CD14-positive monocyte (primary cell): ENCODE measurements at regions not wholly inside any gene's neighbourhood (a gene's known extent, or its start where the extent isn't known, plus 50 kb on each side); places are given as distances from the start of the nearest gene placed in this dataset.

Experiments used
- DNase-seq, 3 donors: peaks; one replicate each; pipeline ENCODE4 v3.0.0-alpha.2; 2011 to 2022
- H2AFZ ChIP-seq: 2 replicates; pipeline ENCODE4 v1.6.0; 2012; ENCODE audit warnings: mild to moderate bottlenecking, low read depth, low read length, inconsistent platforms; ENCODE audit not compliant: insufficient read depth, poor library complexity, severe bottlenecking
- H3K27ac ChIP-seq, 2 donors: 1 replicate in 1 of 2; 2 replicates in 1 of 2; pipeline ENCODE4 v1.5.1; 2012 to 2013; ENCODE audit warnings: low read length in 2 of 2, control low read depth in 1 of 2, inconsistent platforms in 1 of 2, low read depth in 1 of 2, mild to moderate bottlenecking in 1 of 2
- H3K27me3 ChIP-seq, 2 donors: one replicate each; pipeline versions ENCODE4 v1.6.0 to v1.6.1; 2011 to 2013; ENCODE audit warnings: low read length in 2 of 2; ENCODE audit not compliant: control insufficient read depth in 2 of 2, insufficient read depth in 2 of 2
- H3K36me3 ChIP-seq, 2 donors: replicated peaks in 1 of 2; 1 replicate in 1 of 2; 2 replicates in 1 of 2; pipeline versions ENCODE4 v1.5.1 to v1.6.1; 2012 to 2013; ENCODE audit warnings: low read length in 2 of 2, control low read depth in 1 of 2, inconsistent platforms in 1 of 2, mild to moderate bottlenecking in 1 of 2; ENCODE audit not compliant: insufficient read depth in 2 of 2, control insufficient read depth in 1 of 2
- H3K4me1 ChIP-seq, 2 donors: 1 replicate in 1 of 2; 2 replicates in 1 of 2; pipeline versions ENCODE4 v1.5.1 to v1.6.1; 2012 to 2013; ENCODE audit warnings: low read length in 2 of 2, control low read depth in 1 of 2, inconsistent platforms in 1 of 2, mild to moderate bottlenecking in 1 of 2, moderate library complexity in 1 of 2; ENCODE audit not compliant: insufficient read depth in 2 of 2, control insufficient read depth in 1 of 2
- H3K4me2 ChIP-seq: replicated peaks from 2 replicates; pipeline ENCODE3; 2012; ENCODE audit warnings: low read length, moderate library complexity, mild to moderate bottlenecking; ENCODE audit not compliant: poor library complexity, severe bottlenecking; ENCODE audit errors: extremely low read depth
- H3K4me3 ChIP-seq, 3 experiments: fragments of 200-600 bp in 1 of 3; sonication (generic) in 1 of 3; replicated peaks in 1 of 3; 1 replicate in 2 of 3; 2 replicates in 1 of 3; pipeline ENCODE4 v1.5.1; 2011 to 2013; ENCODE audit warnings: low read length in 3 of 3, mild to moderate bottlenecking in 3 of 3, control low read depth in 2 of 3, low read depth in 2 of 3, inconsistent platforms in 1 of 3, moderate library complexity in 1 of 3
- H3K79me2 ChIP-seq: 2 replicates; pipeline ENCODE4 v1.6.0; 2012; ENCODE audit warnings: mild to moderate bottlenecking, control low read depth, inconsistent platforms, low read length, moderate library complexity; ENCODE audit not compliant: insufficient read depth
- H3K9ac ChIP-seq: 2 replicates; pipeline ENCODE4 v1.6.0; 2017; ENCODE audit warnings: low read length, mild to moderate bottlenecking; ENCODE audit not compliant: insufficient read depth, poor library complexity, severe bottlenecking
- H3K9me3 ChIP-seq, 2 donors: replicated peaks in 1 of 2; 1 replicate in 1 of 2; 2 replicates in 1 of 2; pipeline versions ENCODE4 v1.5.1 to v1.6.1; 2012 to 2013; ENCODE audit warnings: low read length in 2 of 2, control low read depth in 1 of 2; ENCODE audit not compliant: control insufficient read depth in 1 of 2, insufficient read depth in 1 of 2
- H4K20me1 ChIP-seq: 2 replicates; pipeline ENCODE4 v1.6.0; 2012; ENCODE audit warnings: mild to moderate bottlenecking, low read length, control low read depth, moderate library complexity; ENCODE audit not compliant: insufficient read depth
- H3K27ac Mint-ChIP-seq, 7 donors: one replicate each; pipeline ENCODE4 v1.8.0; 2020; ENCODE audit warnings: mild to moderate bottlenecking in 7 of 7, mixed read lengths in 7 of 7, moderate library complexity in 6 of 7, inconsistent platforms in 2 of 7
- H3K27me3 Mint-ChIP-seq, 3 donors: one replicate each; pipeline ENCODE4 v1.8.0; 2021 to 2022; ENCODE audit warnings: low read depth in 3 of 3, mild to moderate bottlenecking in 3 of 3, mixed read lengths in 3 of 3, moderate library complexity in 3 of 3, inconsistent platforms in 1 of 3
- H3K36me3 Mint-ChIP-seq, 2 donors: one replicate each; pipeline ENCODE4 v1.8.0; 2020; ENCODE audit warnings: mixed read lengths in 2 of 2, inconsistent platforms in 1 of 2, mild to moderate bottlenecking in 1 of 2
- H3K4me1 Mint-ChIP-seq: one replicate; pipeline ENCODE4 v1.8.0; 2020; ENCODE audit warnings: mild to moderate bottlenecking, mixed read lengths
- H3K4me3 Mint-ChIP-seq, 2 donors: one replicate each; pipeline ENCODE4 v1.8.0; 2020; ENCODE audit warnings: mild to moderate bottlenecking in 2 of 2, mixed read lengths in 2 of 2, moderate library complexity in 1 of 2
- H3K9me3 Mint-ChIP-seq, 7 donors: one replicate each; pipeline ENCODE4 v1.8.0; 2020 to 2022; ENCODE audit warnings: mixed read lengths in 7 of 7, mild to moderate bottlenecking in 6 of 7, moderate library complexity in 6 of 7, inconsistent platforms in 2 of 7
- CTCF ChIP-seq: fragments of 200-600 bp; IDR thresholded peaks from one replicate; pipeline ENCODE4 v1.8.0; 2022; ENCODE audit warnings: antibody characterized with exemption, mild to moderate bottlenecking
- WGBS: methylation state at CpG from one replicate; pipeline ENCODE4 v1.1.5; 2013; ENCODE audit warnings: missing lambda C conversion rate; ENCODE audit not compliant: insufficient coverage; 5-methylcytosine and 5-hydroxymethylcytosine counted together
- intact Hi-C, 2 donors: fragments of 100-400 bp; cut with micrococcal nuclease; formaldehyde crosslinking; loops; one replicate each; pipeline versions ENCODE4 v1.15.0 to v1.15.1; 2023

- peaks cover 37 to 38% of the 10 kb centered on the region in 2 donors for H3K4me1 ChIP-seq
- peak overlapping the region; percentile 78 for H3K4me2 ChIP-seq
- intact Hi-C loops = loop anchor here (5.0 to 10.0 kb wide), 4 partner anchors 45 to 453 kb away; partner anchors contain the start of gene RPS24 (in 1 of the 2)
- H3K4me3 Mint-ChIP-seq = peak overlapping the region; percentile 84 to 93
- peaks cover 43% of the 10 kb centered on the region for H3K4me1 Mint-ChIP-seq
- H3K27ac Mint-ChIP-seq = peak overlapping the region; percentile 93 to 97 (median 95)
- no peaks in the 10 kb centered on the region for H3K36me3 ChIP-seq
- WGBS = 82% methylated on average over 9 of the region's 11 CpGs
- H3K9me3 ChIP-seq = peaks cover 0 to 7% of the 10 kb centered on the region in 2 donors
- H4K20me1 ChIP-seq = no peaks in the 10 kb centered on the region
- peaks cover 2 to 11% (median 6%) of the 10 kb centered on the region in 7 donors for H3K9me3 Mint-ChIP-seq
- no peak for TF ChIP-seq CTCF
- H3K79me2 ChIP-seq = no peaks in the 10 kb centered on the region
- H3K27ac ChIP-seq = peak overlapping the region; percentile 85 to 91
- peak overlapping the region; percentile 88 for H3K9ac ChIP-seq
- H3K27me3 Mint-ChIP-seq = peaks cover 0 to 6% (median 4%) of the 10 kb centered on the region in 3 donors
- DNase-seq = peak in 1 of 3 donors; percentile 9
- H3K36me3 Mint-ChIP-seq = no peaks in the 10 kb centered on the region
- peak overlapping the region; percentile 87 for H2AFZ ChIP-seq
- H3K4me3 ChIP-seq = peak overlapping the region; percentile 56 to 77 (median 58)
- H3K27me3 ChIP-seq = no peaks in the 10 kb centered on the region
Measured at GRCh38 chr10:78301891-78302738, 268.5 kb downstream of the RPS24 start.

GRCh38 chr10:78302739-78302988 lies 269.0 kb downstream of the RPS24 start:
- Histone ChIP-seq H3K9me3 (peaks cover 0 to 7% of the 10 kb centered on the region in 2 donors), H2AFZ (peak overlapping the region; percentile 87), H3K4me1 (peaks cover 37% of the 10 kb centered on the region in 2 donors), H3K27me3 (no peaks in the 10 kb centered on the region), H4K20me1 (no peaks in the 10 kb centered on the region), H3K4me2 (peak overlapping the region; percentile 78), H3K27ac (peak overlapping the region; percentile 85 to 91), H3K36me3 (no peaks in the 10 kb centered on the region), H3K4me3 (peak overlapping the region; percentile 56 to 77 (median 58)), H3K9ac (peak overlapping the region; percentile 88), H3K79me2 (no peaks in the 10 kb centered on the region)
- 5% methylated on average over 2 of the region's 3 CpGs for WGBS
- H3K36me3 Mint-ChIP-seq = no peaks in the 10 kb centered on the region
- no peak for DNase-seq
- H3K9me3 Mint-ChIP-seq = peaks cover 2 to 11% (median 6%) of the 10 kb centered on the region in 7 donors
- intact Hi-C loops = loop anchor here (5.0 to 10.0 kb wide), 4 partner anchors 45 to 452 kb away; partner anchors contain the start of gene RPS24 (in 1 of the 2)
- peak overlapping the region; percentile 93 to 97 (median 95) for H3K27ac Mint-ChIP-seq
- TF ChIP-seq CTCF = no peak
- H3K27me3 Mint-ChIP-seq = peaks cover 0 to 6% (median 4%) of the 10 kb centered on the region in 3 donors
- peaks cover 42% of the 10 kb centered on the region for H3K4me1 Mint-ChIP-seq
- H3K4me3 Mint-ChIP-seq = peak overlapping the region; percentile 84 to 93
